ENCODE measurements at regions not wholly inside any gene's neighbourhood (a gene's known extent, or its start where the extent isn't known, plus 50 kb on each side); places are given as distances from the start of the nearest gene placed in this dataset.

DNA sequence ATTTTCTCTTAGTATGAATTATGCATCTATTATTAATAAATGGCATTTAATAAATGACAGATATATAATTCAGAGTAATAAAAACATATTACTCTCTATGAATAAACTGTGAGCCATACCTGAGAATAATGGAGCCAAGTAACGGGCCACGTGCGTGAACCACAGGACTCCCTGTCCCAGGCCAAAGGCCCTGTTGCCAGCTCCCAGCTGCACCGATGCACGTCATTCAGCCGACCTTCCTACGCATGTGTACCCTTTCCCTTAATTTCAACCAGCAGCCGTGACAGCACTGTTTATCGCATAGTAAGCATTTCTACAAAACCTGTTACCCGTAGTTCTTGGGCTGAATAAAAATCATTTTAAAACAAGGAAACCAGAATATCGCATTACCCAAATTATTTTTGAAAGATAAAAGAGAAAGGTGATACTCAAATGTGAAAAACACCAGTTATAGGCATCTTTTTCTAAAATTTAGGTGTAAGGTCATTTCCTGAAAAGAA, 827.2 kb upstream of the FRG1 start:
- TF ChIP-seq GATA2 (IDR thresholded peaks at IDR 0.05; ENCODE audit: low read depth, low read length) (no peak), GATA3 (IDR thresholded peaks at IDR 0.05; ENCODE audit: low read depth, low read length) (no peak)

Data from SH-SY5Y (cell line).